ENCODE measurements at regions not wholly inside any gene's neighbourhood (a gene's known extent, or its start where the extent isn't known, plus 50 kb on each side); places are given as distances from the start of the nearest gene placed in this dataset.

- POLR2A ChIA-PET (ENCODE audit: partially characterized antibody): no interaction called here
- H3K27me3 Mint-ChIP-seq: peaks cover 13 to 14% of the 10 kb centered on the region in 2 donors
Measured at GRCh38 chr10:120970595-120971529, 119.7 kb downstream of the WDR11 start.

GRCh38 chr10:120971671-120972070 lies 120.5 kb downstream of the WDR11 start:
- Mint-ChIP-seq H3K36me3 (no peaks in the 10 kb centered on the region), H3K27ac (no peak overlapping the region), H3K4me3 (no peak overlapping the region), H3K4me1 (no peaks in the 10 kb centered on the region), H3K9me3 (peaks cover 0 to 21% (median 2%) of the 10 kb centered on the region in 8 donors), H3K27me3 (peaks cover 14 to 17% of the 10 kb centered on the region in 2 donors)
- no peaks in the 10 kb centered on the region for H3K27me3 ChIP-seq (ENCODE audit: insufficient read depth, low read length)
- H3K9me3 ChIP-seq (ENCODE audit: control insufficient read depth in 1 of 2, low read length in 2 of 2): no peaks in the 10 kb centered on the region
- H3K4me1 ChIP-seq (ENCODE audit: insufficient read depth, low read length): no peaks in the 10 kb centered on the region
- no peak overlapping the region for H3K4me3 ChIP-seq (ENCODE audit: low read length in 2 of 2)
- no peaks in the 10 kb centered on the region for H3K36me3 ChIP-seq (ENCODE audit: insufficient read depth, low read length)
- H3K27ac ChIP-seq (ENCODE audit: low read depth, low read length): no peak overlapping the region
- DNase-seq: no peak
- ChIA-PET POLR2A (ENCODE audit: partially characterized antibody) (no interaction called here), CTCF (ENCODE audit: partially characterized antibody) (interaction anchor here (1.4 kb wide), 2 partner anchors 12 to 22 kb away, joined by 3 to 4 read pairs; no protein-coding TSS in a partner anchor)
- intact Hi-C loops (cut with micrococcal nuclease): no loop called here

More at GRCh38 chr10:120970595-120971529, 119.7 kb downstream of the WDR11 start:
- CTCF ChIA-PET (ENCODE audit: partially characterized antibody): interaction anchor here (1.4 kb wide), 2 partner anchors 12 to 22 kb away, joined by 3 to 4 read pairs; no protein-coding TSS in a partner anchor
- intact Hi-C loops (cut with micrococcal nuclease): no loop called here
- Mint-ChIP-seq H3K36me3 (no peaks in the 10 kb centered on the region), H3K4me3 (no peak overlapping the region), H3K9me3 (peaks cover 0 to 18% (median 2%) of the 10 kb centered on the region in 8 donors), H3K4me1 (no peaks in the 10 kb centered on the region), H3K27ac (no peak overlapping the region)
- H3K4me3 ChIP-seq (ENCODE audit: low read length in 2 of 2): no peak overlapping the region
- H3K4me1 ChIP-seq (ENCODE audit: insufficient read depth, low read length): no peaks in the 10 kb centered on the region
- H3K27ac ChIP-seq (ENCODE audit: low read depth, low read length): no peak overlapping the region
- H3K9me3 ChIP-seq (ENCODE audit: control insufficient read depth in 1 of 2, low read length in 2 of 2): no peaks in the 10 kb centered on the region
- H3K27me3 ChIP-seq (ENCODE audit: insufficient read depth, low read length): no peaks in the 10 kb centered on the region
- no peak for DNase-seq
- H3K36me3 ChIP-seq (ENCODE audit: insufficient read depth, low read length): no peaks in the 10 kb centered on the region

- no peaks in the 10 kb centered on the region for H3K27me3 ChIP-seq (ENCODE audit: insufficient read depth, low read length)
- H3K4me1 Mint-ChIP-seq: no peaks in the 10 kb centered on the region
- H3K27ac ChIP-seq (ENCODE audit: low read depth, low read length): no peak overlapping the region
- no peaks in the 10 kb centered on the region for H3K36me3 ChIP-seq (ENCODE audit: insufficient read depth, low read length)
- H3K4me1 ChIP-seq (ENCODE audit: insufficient read depth, low read length): no peaks in the 10 kb centered on the region
- no peak for DNase-seq
- peaks cover 14 to 19% of the 10 kb centered on the region in 2 donors for H3K27me3 Mint-ChIP-seq
- ChIA-PET POLR2A (ENCODE audit: partially characterized antibody) (no interaction called here), CTCF (ENCODE audit: partially characterized antibody) (interaction anchor here (1.4 kb wide), 2 partner anchors 11 to 23 kb away, joined by 3 to 4 read pairs; no protein-coding TSS in a partner anchor)
- no peaks in the 10 kb centered on the region for H3K9me3 ChIP-seq (ENCODE audit: control insufficient read depth in 1 of 2, low read length in 2 of 2)
- no peak overlapping the region for H3K4me3 ChIP-seq (ENCODE audit: low read length in 2 of 2)
- H3K27ac Mint-ChIP-seq: no peak overlapping the region
- H3K9me3 Mint-ChIP-seq: peaks cover 0 to 21% (median 2%) of the 10 kb centered on the region in 8 donors
- no peaks in the 10 kb centered on the region for H3K36me3 Mint-ChIP-seq
- H3K4me3 Mint-ChIP-seq: no peak overlapping the region
- intact Hi-C loops (cut with micrococcal nuclease): no loop called here
Measured at GRCh38 chr10:120972259-120972658, 121.1 kb downstream of the WDR11 start.

GRCh38 chr10:120975072-120975867 lies 124.1 kb downstream of the WDR11 start:
- no peaks in the 10 kb centered on the region for H3K36me3 ChIP-seq (ENCODE audit: insufficient read depth, low read length)
- H3K27me3 ChIP-seq (ENCODE audit: insufficient read depth, low read length): peaks cover 9% of the 10 kb centered on the region
- H3K36me3 Mint-ChIP-seq: no peaks in the 10 kb centered on the region
- H3K4me1 Mint-ChIP-seq: peaks cover 0 to 8% (median 4%) of the 10 kb centered on the region in 4 donors
- H3K4me3 Mint-ChIP-seq: no peak overlapping the region
- H3K9me3 ChIP-seq (ENCODE audit: control insufficient read depth in 1 of 2, low read length in 2 of 2): no peaks in the 10 kb centered on the region
- no peak overlapping the region for H3K27ac ChIP-seq (ENCODE audit: low read depth, low read length)
- H3K27ac Mint-ChIP-seq: no peak overlapping the region
- peaks cover 4% of the 10 kb centered on the region for H3K4me1 ChIP-seq (ENCODE audit: insufficient read depth, low read length)
- ChIA-PET CTCF (ENCODE audit: partially characterized antibody) (no interaction called here), POLR2A (ENCODE audit: partially characterized antibody) (no interaction called here)
- intact Hi-C loops (cut with micrococcal nuclease): no loop called here
- peaks cover 0 to 16% (median 2%) of the 10 kb centered on the region in 8 donors for H3K9me3 Mint-ChIP-seq
- H3K4me3 ChIP-seq (ENCODE audit: low read length in 2 of 2): no peak overlapping the region
- no peak for DNase-seq
- H3K27me3 Mint-ChIP-seq: peaks cover 23 to 26% of the 10 kb centered on the region in 2 donors

- H3K9me3 Mint-ChIP-seq: peaks cover 0 to 16% (median 2%) of the 10 kb centered on the region in 8 donors
Measured at GRCh38 chr10:120975868-120976225, 124.7 kb downstream of the WDR11 start.

GRCh38 chr10:120977897-120978296 lies 126.7 kb downstream of the WDR11 start:
- H3K9me3 Mint-ChIP-seq: peaks cover 0 to 16% (median 2%) of the 10 kb centered on the region in 8 donors
- no peaks in the 10 kb centered on the region for H3K9me3 ChIP-seq (ENCODE audit: control insufficient read depth in 1 of 2, low read length in 2 of 2)
- no peaks in the 10 kb centered on the region for H3K36me3 ChIP-seq (ENCODE audit: insufficient read depth, low read length)
- H3K27me3 Mint-ChIP-seq: peaks cover 31 to 33% of the 10 kb centered on the region in 2 donors
- peaks cover 4% of the 10 kb centered on the region for H3K4me1 ChIP-seq (ENCODE audit: insufficient read depth, low read length)
- H3K27ac ChIP-seq (ENCODE audit: low read depth, low read length): no peak overlapping the region
- H3K36me3 Mint-ChIP-seq: no peaks in the 10 kb centered on the region
- H3K4me3 ChIP-seq (ENCODE audit: low read length in 2 of 2): no peak overlapping the region
- H3K27me3 ChIP-seq (ENCODE audit: insufficient read depth, low read length): peaks cover 9% of the 10 kb centered on the region
- peaks cover 0 to 12% (median 5%) of the 10 kb centered on the region in 4 donors for H3K4me1 Mint-ChIP-seq
- CTCF ChIA-PET (ENCODE audit: partially characterized antibody): no interaction called here
- DNase-seq: no peak
- intact Hi-C loops (cut with micrococcal nuclease): no loop called here
- H3K4me3 Mint-ChIP-seq: no peak overlapping the region
- POLR2A ChIA-PET (ENCODE audit: partially characterized antibody): no interaction called here
- no peak overlapping the region for H3K27ac Mint-ChIP-seq

More at GRCh38 chr10:120975868-120976225, 124.7 kb downstream of the WDR11 start:
- no peak overlapping the region for H3K27ac Mint-ChIP-seq
- Histone ChIP-seq H3K9me3 (ENCODE audit: control insufficient read depth in 1 of 2, low read length in 2 of 2) (no peaks in the 10 kb centered on the region), H3K36me3 (ENCODE audit: insufficient read depth, low read length) (no peaks in the 10 kb centered on the region), H3K27ac (ENCODE audit: low read depth, low read length) (no peak overlapping the region), H3K4me1 (ENCODE audit: insufficient read depth, low read length) (peaks cover 4% of the 10 kb centered on the region), H3K4me3 (ENCODE audit: low read length in 2 of 2) (no peak overlapping the region), H3K27me3 (ENCODE audit: insufficient read depth, low read length) (peaks cover 9% of the 10 kb centered on the region)
- no peaks in the 10 kb centered on the region for H3K36me3 Mint-ChIP-seq
- H3K27me3 Mint-ChIP-seq: peaks cover 23 to 28% of the 10 kb centered on the region in 2 donors
- no peak overlapping the region for H3K4me3 Mint-ChIP-seq
- POLR2A ChIA-PET (ENCODE audit: partially characterized antibody): no interaction called here
- peaks cover 0 to 8% (median 5%) of the 10 kb centered on the region in 4 donors for H3K4me1 Mint-ChIP-seq
- CTCF ChIA-PET (ENCODE audit: partially characterized antibody): no interaction called here
- intact Hi-C loops (cut with micrococcal nuclease): no loop called here
- no peak for DNase-seq

Measured in CD4-positive, alpha-beta memory T cell (primary cell).